SW480 (cell line): ENCODE measurements at regions not wholly inside any gene's neighbourhood (a gene's known extent, or its start where the extent isn't known, plus 50 kb on each side); places are given as distances from the start of the nearest gene placed in this dataset.
"Not testable (repeated sequence)": the region's sequence is repeated elsewhere in the genome, so short reads cannot be mapped to it uniquely, and the experiment has no call there.

Experiments
- DNase-seq: peaks from one replicate; pipeline ENCODE4 v3.0.0-alpha.2; 2016; ENCODE audit warnings: low spot score

- DNase-seq, result no peak
These were observed 82.7 kb upstream of the SLC66A3 start for GRCh38 chr2:11072550-11072949.

GRCh38 chr2:11073251-11073650 lies 82.0 kb upstream of the SLC66A3 start:
- peak; percentile 16 for DNase-seq

- DNase-seq, result no peak
These were observed 81.5 kb upstream of the SLC66A3 start for GRCh38 chr2:11073776-11074175.

GRCh38 chr2:11074246-11074820 lies 80.9 kb upstream of the SLC66A3 start:
- DNase-seq, result no peak

GRCh38 chr2:11075221-11075620 lies 80.0 kb upstream of the SLC66A3 start:
- DNase-seq, result no peak

GRCh38 chr2:11077411-11077810 lies 77.9 kb upstream of the SLC66A3 start:
- no peak for DNase-seq

GRCh38 chr2:11079136-11079824 lies 76.0 kb upstream of the SLC66A3 start:
- DNase-seq, result peak; percentile 20

GRCh38 chr2:11080253-11081115 lies 74.8 kb upstream of the SLC66A3 start:
- DNase-seq, result no peak

- DNase-seq, result no peak
These were observed 72.4 kb upstream of the SLC66A3 start for GRCh38 chr2:11082880-11083279.

GRCh38 chr2:11088821-11089220 lies 66.4 kb upstream of the SLC66A3 start:
- not testable (repeated sequence) for DNase-seq

GRCh38 chr2:11090187-11090586 lies 65.1 kb upstream of the SLC66A3 start:
- DNase-seq, result no peak

GRCh38 chr2:11092701-11093335 lies 62.4 kb upstream of the SLC66A3 start:
- no peak for DNase-seq

GRCh38 chr2:11093467-11093866 lies 61.8 kb upstream of the SLC66A3 start:
- DNase-seq, result no peak

- DNase-seq, result no peak
These were observed 61.1 kb upstream of the SLC66A3 start for GRCh38 chr2:11094021-11094810.

- no peak for DNase-seq
These were observed 58.7 kb upstream of the SLC66A3 start for GRCh38 chr2:11096591-11096990.

- no peak for DNase-seq
These were observed 58.1 kb upstream of the SLC66A3 start for GRCh38 chr2:11097038-11097720.

- no peak for DNase-seq
These were observed 57.3 kb upstream of the SLC66A3 start for GRCh38 chr2:11097854-11098387.

GRCh38 chr2:11099122-11100065 lies 55.9 kb upstream of the SLC66A3 start:
- DNase-seq, result peak; percentile 15

GRCh38 chr2:11100130-11100529 lies 55.1 kb upstream of the SLC66A3 start:
- DNase-seq, result no peak

- DNase-seq, result no peak
These were observed 54.3 kb upstream of the SLC66A3 start for GRCh38 chr2:11100976-11101375.
